Stimulated activated CD8-positive, alpha-beta memory T cell treated with anti-CD3 and anti-CD28 coated beads, Interleukin-4, amount 100 ng/mL, for 48 hours (primary cell): ENCODE measurements at regions not wholly inside any gene's neighbourhood (a gene's known extent, or its start where the extent isn't known, plus 50 kb on each side); places are given as distances from the start of the nearest gene placed in this dataset.

Experiments
- DNase-seq: peaks from one replicate; pipeline ENCODE4 v3.0.0-alpha.2; 2020

DNA sequence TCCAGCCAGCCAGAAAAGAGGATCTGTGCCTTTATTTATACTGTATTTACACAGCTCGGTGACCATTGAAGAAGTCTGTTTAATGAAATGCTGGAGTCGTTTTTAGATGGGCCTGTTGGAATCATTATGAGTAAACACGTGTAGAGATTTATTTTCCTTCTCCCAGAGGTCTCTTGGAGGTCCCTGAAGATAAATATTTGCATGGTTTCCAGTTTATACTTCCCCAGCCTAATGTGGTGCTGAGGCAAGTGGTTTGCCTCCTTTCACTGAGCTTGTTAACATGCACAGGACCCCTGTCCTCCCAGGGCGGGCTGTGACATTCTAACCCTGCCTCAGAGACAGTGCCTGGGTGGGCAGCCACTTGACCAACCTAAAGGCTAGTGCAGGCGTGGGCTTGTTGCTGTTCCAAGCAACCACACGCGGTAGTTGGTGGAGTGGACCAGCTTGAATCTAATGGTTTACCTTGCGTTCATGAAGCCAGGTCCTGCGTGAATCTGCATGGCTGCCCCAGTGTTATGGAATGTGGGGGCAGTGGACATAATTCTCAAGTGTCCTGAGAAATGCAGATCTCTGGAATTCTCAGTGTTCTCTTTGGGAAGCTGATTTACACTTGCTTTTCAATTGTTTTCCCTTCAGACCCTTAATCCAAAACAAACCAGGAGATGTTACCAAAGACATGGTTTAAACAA is 130.2 kb upstream of the DLX2 start:
- no peak for DNase-seq

GRCh38 chr2:172233987-172234715 is 131.5 kb upstream of the DLX2 start:
- DNase-seq = no peak

GRCh38 chr2:172234716-172235691 is 132.3 kb upstream of the DLX2 start:
- peak; percentile 44 for DNase-seq

- DNase-seq = no peak
Measured at GRCh38 chr2:172239944-172240590, 137.4 kb upstream of the DLX2 start.

- DNase-seq = no peak
Measured at GRCh38 chr2:172241222-172241621, 138.5 kb upstream of the DLX2 start.

- DNase-seq = no peak
Measured at GRCh38 chr2:172242471-172242870, 139.8 kb upstream of the DLX2 start.

DNA sequence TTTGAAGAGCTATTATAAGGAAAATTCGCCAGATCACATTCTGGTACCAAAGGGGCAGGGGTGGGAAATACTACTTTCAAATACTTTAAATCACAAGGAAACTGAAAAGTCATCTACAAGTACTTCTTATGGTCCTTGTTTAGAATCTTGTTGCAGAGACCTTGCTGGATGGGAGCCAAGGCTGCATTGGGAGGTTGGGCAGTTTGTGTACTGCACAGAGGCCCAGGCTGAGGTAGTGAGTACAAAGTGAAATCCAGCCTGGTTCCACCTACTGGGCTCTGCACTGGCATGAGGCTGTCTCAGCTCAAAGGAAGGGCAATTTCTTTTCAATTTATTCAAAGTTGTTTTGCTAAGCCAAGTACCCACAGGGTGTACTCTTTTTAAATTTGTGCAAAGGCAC is 140.3 kb upstream of the DLX2 start:
- DNase-seq = no peak

DNA sequence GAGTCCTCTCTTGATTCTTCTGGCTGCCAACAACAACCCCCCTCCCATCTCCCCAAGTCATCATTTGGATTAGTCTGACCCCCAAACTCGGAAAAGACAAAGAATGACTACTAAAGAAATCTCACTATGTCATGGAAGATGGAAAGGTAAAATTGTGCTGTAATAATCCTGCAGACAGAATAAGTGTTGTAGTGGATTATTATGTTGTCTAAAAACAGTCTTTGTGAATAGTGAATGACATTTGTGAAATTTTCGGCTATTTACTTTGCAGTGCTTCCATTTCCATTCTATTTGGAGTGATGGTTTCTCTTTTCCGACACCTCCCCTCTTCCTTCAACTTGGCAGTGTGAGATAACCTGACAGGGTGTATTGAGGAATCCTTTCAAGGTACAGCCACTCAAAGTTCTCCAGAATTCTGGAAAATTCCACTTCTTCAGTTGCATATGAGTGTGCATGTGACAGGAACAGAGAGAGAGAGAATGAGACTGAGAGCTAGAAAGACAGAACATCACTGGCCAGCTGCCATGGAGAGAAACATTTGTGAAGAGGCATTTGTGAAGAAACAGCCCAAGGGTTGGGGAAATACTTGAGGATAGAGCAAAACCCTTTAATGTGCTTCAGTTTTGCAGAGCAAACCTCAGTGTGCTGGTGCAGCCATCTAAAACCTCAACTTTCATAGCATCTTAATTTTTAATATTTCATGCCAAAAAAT is 141.9 kb upstream of the DLX2 start:
- no peak for DNase-seq

GRCh38 chr2:172246649-172247048 is 143.9 kb upstream of the DLX2 start:
- DNase-seq = no peak

DNA sequence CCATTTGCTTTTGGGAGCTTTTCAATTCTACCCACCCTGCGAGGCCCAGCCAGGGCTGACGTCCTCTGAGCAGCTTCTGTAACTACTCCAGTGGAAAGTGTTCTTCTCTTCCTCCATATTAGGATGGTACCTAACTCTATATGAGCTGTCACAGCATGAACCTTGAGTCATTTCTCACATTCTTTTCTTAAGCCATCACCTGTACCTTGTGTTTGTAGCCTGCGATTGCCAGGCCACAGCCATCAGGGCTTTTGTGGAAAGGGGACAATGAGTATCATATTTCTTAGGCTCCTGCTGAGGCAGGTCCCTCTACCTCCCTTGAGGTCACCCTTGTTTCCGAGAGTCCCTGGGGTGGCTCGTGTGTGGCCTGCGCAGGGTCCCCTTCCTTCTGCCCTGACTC is 144.5 kb upstream of the DLX2 start:
- DNase-seq = no peak

- DNase-seq = no peak
Measured at GRCh38 chr2:172248381-172248780, 145.7 kb upstream of the DLX2 start.

GRCh38 chr2:172248785-172249187 is 146.1 kb upstream of the DLX2 start:
- DNase-seq = no peak

- DNase-seq = no peak
Measured at GRCh38 chr2:172249334-172249733, 146.6 kb upstream of the DLX2 start.

DNA sequence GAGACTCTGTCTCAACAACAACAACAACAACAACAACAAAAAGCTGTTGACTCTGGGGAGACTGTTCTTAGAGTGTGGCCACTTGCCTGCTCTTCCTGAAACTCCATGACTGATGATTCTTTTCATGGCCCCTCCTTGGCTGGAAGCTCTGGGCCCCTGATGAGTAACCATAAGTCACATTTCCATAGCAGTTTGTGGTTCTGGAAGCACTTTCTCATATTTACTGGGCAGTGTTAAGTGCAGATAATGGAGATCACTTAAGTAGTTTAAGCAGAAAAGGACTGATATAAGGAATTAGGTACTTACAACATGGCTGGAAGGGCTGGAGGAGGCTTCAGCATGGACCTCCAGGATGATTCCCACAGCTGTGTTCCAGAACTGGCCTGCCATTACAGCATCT is 147.3 kb upstream of the DLX2 start:
- no peak for DNase-seq

DNA sequence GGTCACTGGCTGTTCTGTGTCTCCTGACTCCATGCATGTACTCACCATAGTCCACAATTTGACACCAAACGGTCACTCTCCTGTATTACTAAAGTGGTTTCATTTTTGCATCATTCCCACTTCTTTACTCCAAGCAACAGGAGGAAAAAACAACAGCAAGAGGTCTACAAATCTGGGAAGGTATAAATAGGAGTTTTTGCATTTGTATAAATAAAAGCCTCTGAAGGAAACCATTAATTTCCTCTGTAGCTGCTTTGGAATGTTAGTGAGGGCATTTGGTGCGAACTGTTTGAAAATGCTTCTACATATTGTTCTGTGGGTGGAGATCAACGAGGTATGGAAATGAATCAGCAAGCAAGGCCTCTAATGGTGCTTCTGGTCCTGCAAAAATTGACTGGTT is 148.5 kb upstream of the DLX2 start:
- DNase-seq = no peak

- DNase-seq = no peak
Measured at GRCh38 chr2:172252154-172252553, 149.5 kb upstream of the DLX2 start.

DNA sequence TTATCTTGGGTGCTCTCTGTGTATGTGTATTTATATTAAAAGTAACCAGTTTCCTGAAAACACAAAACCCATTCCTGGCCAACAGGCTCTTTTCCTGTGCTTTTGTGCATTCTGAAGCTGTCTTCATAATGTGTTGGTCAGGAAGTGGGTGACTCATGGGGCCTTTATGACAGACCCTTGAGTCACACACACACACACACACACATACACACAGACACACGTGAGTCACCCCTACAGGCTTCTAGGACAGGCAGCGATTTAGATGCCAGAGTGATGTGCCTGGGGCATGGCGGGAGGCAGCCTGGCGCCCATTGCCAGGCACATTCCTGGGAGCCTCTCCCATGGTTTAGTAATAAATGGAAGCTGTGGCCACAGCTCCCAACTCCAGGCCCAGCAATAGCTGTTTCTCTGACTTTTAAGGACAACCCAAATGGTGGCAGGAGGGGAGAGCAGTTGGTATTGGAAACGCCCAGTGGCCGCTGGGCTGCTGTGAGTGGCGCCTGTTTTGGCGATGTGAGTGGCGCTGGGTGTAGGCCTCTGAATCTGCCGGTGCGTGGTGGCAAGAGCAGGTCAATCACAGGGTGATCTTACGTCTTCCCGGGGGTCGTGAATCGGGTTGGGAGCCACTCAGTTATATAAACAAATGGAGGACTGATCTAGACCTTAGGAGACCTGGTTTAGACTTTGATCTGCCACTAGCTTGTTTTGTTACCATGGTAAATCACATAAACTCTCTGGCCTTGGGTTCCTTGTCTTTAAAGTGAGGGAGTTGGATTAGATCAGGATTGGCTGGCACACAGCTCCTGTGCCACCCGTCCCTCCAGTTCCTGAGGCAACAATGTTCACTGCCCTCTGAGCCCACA is 150.7 kb upstream of the DLX2 start:
- peak; percentile 66 for DNase-seq

GRCh38 chr2:172256886-172257285 is 154.2 kb upstream of the DLX2 start:
- no peak for DNase-seq

DNA sequence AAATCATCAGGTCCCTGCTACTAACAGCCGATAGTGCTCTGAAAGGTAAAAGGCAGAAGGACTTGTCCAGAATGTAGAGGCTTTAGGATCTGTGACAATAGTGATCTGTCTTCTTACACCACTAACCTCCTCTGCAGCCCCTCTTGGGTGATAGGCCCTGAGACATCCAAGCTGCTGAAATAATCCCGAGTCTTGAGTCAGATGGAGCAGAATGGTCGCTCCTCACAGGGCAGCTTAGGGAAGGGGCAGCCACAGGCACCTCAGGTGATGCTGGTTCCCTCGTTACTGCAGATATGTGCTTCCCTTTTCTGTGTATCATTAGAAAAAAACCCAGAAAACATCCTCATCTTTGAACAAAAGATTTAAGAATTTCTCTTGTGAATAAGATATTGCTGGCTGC is 157.1 kb upstream of the DLX2 start:
- no peak for DNase-seq

- DNase-seq = no peak
Measured at GRCh38 chr2:172260336-172260735, 157.6 kb upstream of the DLX2 start.

- no peak for DNase-seq
Measured at GRCh38 chr2:172261292-172261691, 158.6 kb upstream of the DLX2 start.
